A673 (cell line): ENCODE measurements at regions not wholly inside any gene's neighbourhood (a gene's known extent, or its start where the extent isn't known, plus 50 kb on each side); places are given as distances from the start of the nearest gene placed in this dataset.

Experiments used
- CTCF ChIP-seq: fragments of 300-800, 200-600 bp; sonication (generic); conservative IDR thresholded peaks from 2 replicates; pipeline ENCODE4 v1.5.1; 2017; ENCODE audit warnings: low read depth, mild to moderate bottlenecking, antibody characterized with exemption, low read length, moderate library complexity, mixed read lengths
- EZH2 ChIP-seq: fragments of 200-600 bp; sonication (generic); IDR thresholded peaks from 2 replicates; pipeline ENCODE4 v1.6.1; 2017; ENCODE audit warnings: borderline replicate concordance, low read depth, mild to moderate bottlenecking, mixed read lengths, antibody characterized with exemption, low read length; ENCODE audit not compliant: poor library complexity, severe bottlenecking

GRCh38 chr7:64463636-64464375 lies 99.1 kb downstream of the ZNF680 start:
- TF ChIP-seq CTCF, result no peak
- TF ChIP-seq EZH2, result no peak
